ENCODE measurements at regions not wholly inside any gene's neighbourhood (a gene's known extent, or its start where the extent isn't known, plus 50 kb on each side); places are given as distances from the start of the nearest gene placed in this dataset.

DNA sequence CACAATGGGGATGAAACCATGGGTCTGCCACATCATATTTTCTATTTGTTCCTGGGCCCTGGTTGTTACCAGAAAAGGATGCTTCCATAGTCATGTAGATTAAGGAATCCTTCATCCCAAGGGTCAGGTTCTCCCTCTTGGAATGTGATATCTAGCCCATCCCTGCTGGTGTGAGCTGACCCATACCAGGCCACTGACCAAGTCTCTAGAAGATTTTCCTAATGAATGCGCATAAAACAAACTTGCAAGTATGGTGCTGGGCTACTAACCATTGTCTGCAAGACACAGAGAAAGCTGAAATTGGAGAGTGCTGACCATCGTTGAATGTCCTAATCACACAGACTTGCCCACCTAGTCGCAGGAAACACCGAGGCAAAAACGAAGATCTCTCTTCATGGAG lies 972.6 kb downstream of the EFNA5 start:
- Histone ChIP-seq H3K9me3 (ENCODE audit: control insufficient read depth in 2 of 2, low read length in 2 of 2) (no peaks in the 10 kb centered on the region), H3K36me3 (ENCODE audit: control insufficient read depth in 2 of 2, insufficient read depth in 2 of 2, low read length in 2 of 2) (no peaks in the 10 kb centered on the region), H3K4me3 (ENCODE audit: low read length in 2 of 2) (no peak overlapping the region), H3K27ac (ENCODE audit: low read length) (no peak overlapping the region), H3K27me3 (ENCODE audit: control insufficient read depth in 1 of 2, insufficient read depth in 2 of 2, low read length in 2 of 2) (no peaks in the 10 kb centered on the region), H3K9ac (ENCODE audit: low read length in 2 of 2) (no peak overlapping the region), H3K4me1 (ENCODE audit: control insufficient read depth, insufficient read depth, low read length) (no peaks in the 10 kb centered on the region)

DNA sequence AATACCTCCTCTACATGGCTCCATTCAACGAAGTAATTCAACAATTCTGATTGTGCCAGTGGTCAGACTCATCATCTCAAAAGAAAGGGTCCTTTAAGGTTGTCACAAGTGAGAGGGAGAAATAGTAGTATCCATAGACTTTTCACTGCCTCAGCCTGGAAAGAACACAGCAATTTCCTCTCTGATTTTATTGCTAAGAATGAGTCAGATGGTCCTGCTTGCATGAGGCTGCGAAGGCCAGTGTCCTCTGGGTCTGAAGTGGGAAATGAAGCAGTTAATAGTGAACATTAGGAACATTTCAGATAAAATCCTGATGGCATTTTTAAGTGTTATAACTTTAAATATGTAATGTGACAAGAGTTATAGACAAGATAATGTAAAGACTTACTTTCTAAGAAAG lies 979.0 kb downstream of the EFNA5 start:
- H3K9ac ChIP-seq (ENCODE audit: low read length in 2 of 2), result no peak overlapping the region
- no peaks in the 10 kb centered on the region for H3K9me3 ChIP-seq (ENCODE audit: control insufficient read depth in 2 of 2, low read length in 2 of 2)

DNA sequence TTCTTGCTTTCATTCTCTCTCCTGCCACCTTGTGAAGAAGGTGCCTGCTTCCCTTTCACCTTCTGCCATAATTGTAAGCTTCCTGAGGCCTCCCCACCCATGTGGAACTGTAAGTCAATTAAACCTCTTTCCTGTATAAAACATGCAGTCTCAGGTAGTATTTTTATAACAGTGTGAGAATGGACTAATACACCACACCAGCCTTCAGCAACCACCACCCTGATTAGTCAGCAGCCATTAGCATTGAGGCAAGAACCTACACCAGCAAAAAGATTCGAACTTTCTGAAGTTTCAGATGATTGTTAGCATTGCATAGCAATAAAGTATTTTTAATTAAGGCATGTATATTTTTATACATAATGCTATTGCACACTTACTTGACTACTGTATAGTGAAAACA lies 980.2 kb downstream of the EFNA5 start:
- H3K4me3 ChIP-seq (ENCODE audit: low read length in 2 of 2), result no peak overlapping the region
- H3K9ac ChIP-seq (ENCODE audit: low read length in 2 of 2), result no peak overlapping the region
- H3K4me1 ChIP-seq (ENCODE audit: control insufficient read depth, insufficient read depth, low read length), result no peaks in the 10 kb centered on the region
- no peaks in the 10 kb centered on the region for H3K9me3 ChIP-seq (ENCODE audit: control insufficient read depth in 2 of 2, low read length in 2 of 2)
- H3K36me3 ChIP-seq (ENCODE audit: control insufficient read depth in 2 of 2, insufficient read depth in 2 of 2, low read length in 2 of 2), result no peaks in the 10 kb centered on the region
- H3K27ac ChIP-seq (ENCODE audit: low read length), result no peak overlapping the region
- no peaks in the 10 kb centered on the region for H3K27me3 ChIP-seq (ENCODE audit: control insufficient read depth in 1 of 2, insufficient read depth in 2 of 2, low read length in 2 of 2)

More for the DNA sequence above, 979.0 kb downstream of the EFNA5 start:
- Histone ChIP-seq H3K36me3 (ENCODE audit: control insufficient read depth in 2 of 2, insufficient read depth in 2 of 2, low read length in 2 of 2) (no peaks in the 10 kb centered on the region), H3K4me1 (ENCODE audit: control insufficient read depth, insufficient read depth, low read length) (no peaks in the 10 kb centered on the region), H3K27me3 (ENCODE audit: control insufficient read depth in 1 of 2, insufficient read depth in 2 of 2, low read length in 2 of 2) (no peaks in the 10 kb centered on the region), H3K27ac (ENCODE audit: low read length) (no peak overlapping the region), H3K4me3 (ENCODE audit: low read length in 2 of 2) (no peak overlapping the region)

DNA sequence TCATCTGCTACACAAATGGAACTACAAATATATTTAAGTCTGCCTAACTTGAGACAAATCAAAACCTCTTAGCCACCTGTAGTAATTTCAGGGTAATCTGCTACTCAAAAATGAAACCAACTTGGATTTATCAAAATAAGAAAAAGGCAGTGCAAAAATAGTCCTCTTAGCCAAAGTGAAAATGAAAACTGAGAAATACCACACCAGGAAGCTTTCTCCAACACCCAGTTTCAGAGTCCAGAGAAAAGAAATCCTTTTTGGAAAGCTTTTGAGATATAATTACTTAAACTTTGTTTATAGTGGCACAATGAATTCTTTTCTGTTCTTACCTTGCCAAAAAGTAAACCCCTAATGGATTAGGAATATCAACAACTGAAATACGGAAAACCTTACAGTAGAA lies 990.4 kb downstream of the EFNA5 start:
- Histone ChIP-seq H3K9me3 (ENCODE audit: control insufficient read depth in 2 of 2, low read length in 2 of 2) (no peaks in the 10 kb centered on the region), H3K4me3 (ENCODE audit: low read length in 2 of 2) (no peak overlapping the region), H3K36me3 (ENCODE audit: control insufficient read depth in 2 of 2, insufficient read depth in 2 of 2, low read length in 2 of 2) (no peaks in the 10 kb centered on the region), H3K27me3 (ENCODE audit: control insufficient read depth in 1 of 2, insufficient read depth in 2 of 2, low read length in 2 of 2) (no peaks in the 10 kb centered on the region), H3K27ac (ENCODE audit: low read length) (no peak overlapping the region), H3K9ac (ENCODE audit: low read length in 2 of 2) (no peak overlapping the region), H3K4me1 (ENCODE audit: control insufficient read depth, insufficient read depth, low read length) (no peaks in the 10 kb centered on the region)

- no peak overlapping the region for H3K27ac ChIP-seq (ENCODE audit: low read length)
- H3K36me3 ChIP-seq (ENCODE audit: control insufficient read depth in 2 of 2, insufficient read depth in 2 of 2, low read length in 2 of 2), result no peaks in the 10 kb centered on the region
Measured at GRCh38 chr5:106677057-106677456, 993.7 kb downstream of the EFNA5 start.

DNA sequence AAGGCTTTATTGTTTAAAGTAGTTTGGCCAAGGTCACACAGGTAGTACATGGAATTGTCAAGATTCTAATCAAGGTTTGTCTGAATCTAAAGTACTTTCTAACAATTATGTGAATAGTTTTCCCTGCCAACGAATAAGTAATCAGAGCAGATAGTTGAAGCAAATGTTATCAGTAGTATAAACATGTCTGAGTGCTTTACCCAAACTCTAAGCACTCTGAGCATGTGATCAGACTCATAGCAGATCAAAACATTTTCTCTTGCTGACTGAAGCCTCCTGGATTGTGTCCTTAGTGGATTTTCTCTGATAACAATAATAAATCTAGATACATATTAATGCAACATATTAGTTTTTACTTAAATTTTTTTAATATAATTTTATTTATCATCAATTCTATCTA lies 995.0 kb downstream of the EFNA5 start:
- no peak overlapping the region for H3K9ac ChIP-seq (ENCODE audit: low read length in 2 of 2)

More at GRCh38 chr5:106677057-106677456, 993.7 kb downstream of the EFNA5 start:
- Histone ChIP-seq H3K9ac (ENCODE audit: low read length in 2 of 2) (no peak overlapping the region), H3K27me3 (ENCODE audit: control insufficient read depth in 1 of 2, insufficient read depth in 2 of 2, low read length in 2 of 2) (no peaks in the 10 kb centered on the region), H3K9me3 (ENCODE audit: control insufficient read depth in 2 of 2, low read length in 2 of 2) (no peaks in the 10 kb centered on the region), H3K4me3 (ENCODE audit: low read length in 2 of 2) (no peak overlapping the region), H3K4me1 (ENCODE audit: control insufficient read depth, insufficient read depth, low read length) (no peaks in the 10 kb centered on the region)

DNA sequence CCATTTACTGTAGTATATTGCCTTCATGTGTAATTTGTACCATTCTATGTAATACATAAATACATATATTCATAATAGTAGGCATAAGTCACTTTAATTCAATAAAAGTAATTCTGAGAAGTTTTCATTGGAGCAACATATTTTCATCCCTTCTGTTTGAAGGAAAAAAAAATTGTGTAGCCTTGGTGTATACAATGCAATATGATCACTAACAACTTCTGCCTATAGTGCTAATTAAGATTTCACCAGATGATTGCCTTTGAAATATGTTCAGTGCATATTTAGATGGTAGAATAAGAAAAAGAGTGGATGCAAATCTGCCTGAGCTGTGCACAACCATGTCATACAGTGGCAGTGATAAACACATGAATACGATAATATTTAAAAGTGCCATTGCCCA lies 996.8 kb downstream of the EFNA5 start:
- no peaks in the 10 kb centered on the region for H3K27me3 ChIP-seq (ENCODE audit: control insufficient read depth in 1 of 2, insufficient read depth in 2 of 2, low read length in 2 of 2)
- H3K9ac ChIP-seq (ENCODE audit: low read length in 2 of 2), result no peak overlapping the region
- no peaks in the 10 kb centered on the region for H3K4me1 ChIP-seq (ENCODE audit: control insufficient read depth, insufficient read depth, low read length)
- H3K4me3 ChIP-seq (ENCODE audit: low read length in 2 of 2), result no peak overlapping the region
- H3K36me3 ChIP-seq (ENCODE audit: control insufficient read depth in 2 of 2, insufficient read depth in 2 of 2, low read length in 2 of 2), result no peaks in the 10 kb centered on the region
- no peak overlapping the region for H3K27ac ChIP-seq (ENCODE audit: low read length)
- no peaks in the 10 kb centered on the region for H3K9me3 ChIP-seq (ENCODE audit: control insufficient read depth in 2 of 2, low read length in 2 of 2)

More for the DNA sequence above, 995.0 kb downstream of the EFNA5 start:
- Histone ChIP-seq H3K27me3 (ENCODE audit: control insufficient read depth in 1 of 2, insufficient read depth in 2 of 2, low read length in 2 of 2) (no peaks in the 10 kb centered on the region), H3K4me3 (ENCODE audit: low read length in 2 of 2) (no peak overlapping the region), H3K36me3 (ENCODE audit: control insufficient read depth in 2 of 2, insufficient read depth in 2 of 2, low read length in 2 of 2) (no peaks in the 10 kb centered on the region), H3K9me3 (ENCODE audit: control insufficient read depth in 2 of 2, low read length in 2 of 2) (no peaks in the 10 kb centered on the region), H3K4me1 (ENCODE audit: control insufficient read depth, insufficient read depth, low read length) (no peaks in the 10 kb centered on the region), H3K27ac (ENCODE audit: low read length) (no peak overlapping the region)

- Histone ChIP-seq H3K9me3 (ENCODE audit: control insufficient read depth in 2 of 2, low read length in 2 of 2) (no peaks in the 10 kb centered on the region), H3K27me3 (ENCODE audit: control insufficient read depth in 1 of 2, insufficient read depth in 2 of 2, low read length in 2 of 2) (no peaks in the 10 kb centered on the region), H3K36me3 (ENCODE audit: control insufficient read depth in 2 of 2, insufficient read depth in 2 of 2, low read length in 2 of 2) (no peaks in the 10 kb centered on the region), H3K27ac (ENCODE audit: low read length) (no peak overlapping the region), H3K4me3 (ENCODE audit: low read length in 2 of 2) (no peak overlapping the region), H3K9ac (ENCODE audit: low read length in 2 of 2) (no peak overlapping the region), H3K4me1 (ENCODE audit: control insufficient read depth, insufficient read depth, low read length) (no peaks in the 10 kb centered on the region)
Measured at GRCh38 chr5:106661866-106662265, 1008.9 kb downstream of the EFNA5 start.

GRCh38 chr5:106660681-106661080 lies 1010.1 kb downstream of the EFNA5 start:
- no peaks in the 10 kb centered on the region for H3K9me3 ChIP-seq (ENCODE audit: control insufficient read depth in 2 of 2, low read length in 2 of 2)
- no peaks in the 10 kb centered on the region for H3K27me3 ChIP-seq (ENCODE audit: control insufficient read depth in 1 of 2, insufficient read depth in 2 of 2, low read length in 2 of 2)
- H3K9ac ChIP-seq (ENCODE audit: low read length in 2 of 2), result no peak overlapping the region
- no peaks in the 10 kb centered on the region for H3K4me1 ChIP-seq (ENCODE audit: control insufficient read depth, insufficient read depth, low read length)
- no peak overlapping the region for H3K4me3 ChIP-seq (ENCODE audit: low read length in 2 of 2)
- H3K27ac ChIP-seq (ENCODE audit: low read length), result no peak overlapping the region
- H3K36me3 ChIP-seq (ENCODE audit: control insufficient read depth in 2 of 2, insufficient read depth in 2 of 2, low read length in 2 of 2), result no peaks in the 10 kb centered on the region

DNA sequence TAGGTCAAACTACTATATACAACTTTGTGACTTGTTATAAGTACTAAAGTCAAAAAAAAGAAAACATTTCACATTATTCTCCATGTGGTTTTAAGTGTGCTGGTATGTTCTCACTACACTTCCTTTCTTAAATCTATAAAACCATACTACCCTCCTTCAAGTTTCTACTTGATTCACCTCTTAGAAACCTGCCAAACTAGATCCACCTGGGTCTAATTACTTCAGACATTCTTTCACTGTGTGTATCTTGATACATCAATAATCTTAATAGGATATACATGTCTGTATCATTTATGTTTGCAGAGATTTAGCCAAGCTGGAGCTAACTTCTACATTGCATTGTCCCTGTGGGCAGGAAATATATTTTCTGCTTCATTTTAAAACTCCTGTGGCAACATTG lies 1012.6 kb downstream of the EFNA5 start:
- H3K4me1 ChIP-seq (ENCODE audit: control insufficient read depth, insufficient read depth, low read length), result no peaks in the 10 kb centered on the region
- H3K4me3 ChIP-seq (ENCODE audit: low read length in 2 of 2), result no peak overlapping the region
- no peaks in the 10 kb centered on the region for H3K36me3 ChIP-seq (ENCODE audit: control insufficient read depth in 2 of 2, insufficient read depth in 2 of 2, low read length in 2 of 2)
- H3K27ac ChIP-seq (ENCODE audit: low read length), result no peak overlapping the region
- H3K9ac ChIP-seq (ENCODE audit: low read length in 2 of 2), result no peak overlapping the region
- H3K9me3 ChIP-seq (ENCODE audit: control insufficient read depth in 2 of 2, low read length in 2 of 2), result peaks cover 0 to 4% of the 10 kb centered on the region in 2 donors
- no peaks in the 10 kb centered on the region for H3K27me3 ChIP-seq (ENCODE audit: control insufficient read depth in 1 of 2, insufficient read depth in 2 of 2, low read length in 2 of 2)

- Histone ChIP-seq H3K27ac (ENCODE audit: low read length) (no peak overlapping the region), H3K4me3 (ENCODE audit: low read length in 2 of 2) (no peak overlapping the region), H3K4me1 (ENCODE audit: control insufficient read depth, insufficient read depth, low read length) (no peaks in the 10 kb centered on the region), H3K27me3 (ENCODE audit: control insufficient read depth in 1 of 2, insufficient read depth in 2 of 2, low read length in 2 of 2) (no peaks in the 10 kb centered on the region), H3K36me3 (ENCODE audit: control insufficient read depth in 2 of 2, insufficient read depth in 2 of 2, low read length in 2 of 2) (no peaks in the 10 kb centered on the region), H3K9me3 (ENCODE audit: control insufficient read depth in 2 of 2, low read length in 2 of 2) (peaks cover 0 to 4% of the 10 kb centered on the region in 2 donors), H3K9ac (ENCODE audit: low read length in 2 of 2) (no peak overlapping the region)
Measured at GRCh38 chr5:106656821-106657220, 1013.9 kb downstream of the EFNA5 start.
